Activated naive CD4-positive, alpha-beta T cell treated with anti-CD3 and anti-CD28 coated beads, Interleukin-2, amount 50 U/mL, for 16 hours (primary cell): ENCODE measurements at regions not wholly inside any gene's neighbourhood (a gene's known extent, or its start where the extent isn't known, plus 50 kb on each side); places are given as distances from the start of the nearest gene placed in this dataset.
"Not testable (repeated sequence)": the region's sequence is repeated elsewhere in the genome, so short reads cannot be mapped to it uniquely, and the experiment has no call there.

Experiments used
- DNase-seq: peaks from one replicate; pipeline ENCODE4 v3.0.0-alpha.2; 2020

GRCh38 chrX:73940893-73941470 lies 88.5 kb upstream of the XIST start:
- no peak for DNase-seq

DNA sequence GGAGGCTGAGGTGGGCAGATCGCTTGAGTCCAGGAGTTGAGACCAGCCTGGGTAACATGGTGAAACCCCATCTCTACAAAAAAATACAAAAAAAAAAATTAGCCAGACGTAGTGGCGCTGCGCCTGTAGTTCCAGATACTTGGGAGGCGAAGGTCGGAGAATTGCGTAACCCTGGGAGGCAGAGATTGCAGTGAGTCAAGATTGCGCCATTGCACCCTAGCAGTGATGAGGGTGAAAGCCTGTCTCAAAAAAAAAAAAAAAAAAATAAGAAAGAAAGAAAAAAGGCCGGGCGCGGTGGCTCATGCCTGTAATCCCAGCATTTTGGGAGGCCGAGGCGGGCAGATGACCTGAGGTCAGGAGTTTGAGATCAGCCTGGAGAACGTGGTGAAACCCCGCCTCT lies 85.3 kb upstream of the XIST start:
- not testable (repeated sequence) for DNase-seq

DNA sequence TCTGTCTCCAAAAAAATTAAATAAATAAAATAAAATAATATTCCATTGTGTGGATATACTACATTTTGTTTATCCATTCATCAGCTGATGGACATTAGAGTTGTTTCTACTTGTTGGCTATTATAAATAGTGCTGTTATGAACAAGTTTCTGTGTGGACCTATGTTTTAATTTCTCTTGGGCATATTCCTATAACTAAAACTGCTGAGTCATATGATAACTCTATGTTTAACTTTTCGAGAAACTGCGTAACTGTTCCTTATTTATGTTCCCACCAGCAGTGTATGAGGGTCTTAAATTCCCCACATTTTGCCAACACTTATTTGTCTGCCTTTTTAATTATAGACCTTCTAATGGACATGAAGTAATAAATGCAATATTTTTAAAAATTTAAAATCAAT lies 80.0 kb upstream of the XIST start:
- no peak for DNase-seq

- no peak for DNase-seq
Observed at GRCh38 chrX:73930300-73930699, 77.8 kb upstream of the XIST start.

GRCh38 chrX:73922856-73923455 lies 70.4 kb upstream of the XIST start:
- no peak for DNase-seq

DNA sequence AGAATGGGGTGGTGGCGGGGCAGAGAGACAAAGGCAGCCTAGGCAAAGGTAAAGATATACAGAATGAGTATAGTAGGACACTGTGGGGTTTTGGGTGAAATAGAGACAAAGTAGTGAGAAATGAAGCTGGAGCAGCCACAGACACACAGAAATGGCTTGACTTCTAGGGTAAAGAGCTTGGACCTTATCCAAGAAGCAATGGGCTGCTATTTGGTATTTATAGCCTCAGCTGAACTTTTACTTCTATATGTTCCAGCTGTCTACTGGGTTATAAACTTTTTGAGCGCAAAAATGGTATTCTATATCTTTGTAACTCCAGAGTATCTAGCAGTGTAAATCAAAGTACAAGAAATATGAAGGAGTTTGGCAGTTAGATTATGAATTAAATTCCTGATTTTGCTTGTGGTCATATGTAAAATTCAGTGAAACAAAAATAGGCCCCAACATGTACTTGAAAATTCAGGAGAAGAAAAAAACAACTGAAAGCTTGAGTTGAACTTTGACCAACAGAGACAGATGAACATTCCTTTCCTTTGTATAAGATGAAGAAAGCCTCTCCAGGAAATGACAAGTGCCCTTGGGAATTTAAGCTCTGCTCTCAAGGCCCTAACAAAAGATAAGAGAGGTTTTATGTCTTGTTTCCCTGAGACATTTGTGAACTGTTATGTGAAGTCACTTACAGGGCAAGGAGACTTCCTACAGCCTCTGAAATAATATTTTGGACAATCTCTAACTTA lies 64.6 kb upstream of the XIST start:
- DNase-seq = no peak

DNA sequence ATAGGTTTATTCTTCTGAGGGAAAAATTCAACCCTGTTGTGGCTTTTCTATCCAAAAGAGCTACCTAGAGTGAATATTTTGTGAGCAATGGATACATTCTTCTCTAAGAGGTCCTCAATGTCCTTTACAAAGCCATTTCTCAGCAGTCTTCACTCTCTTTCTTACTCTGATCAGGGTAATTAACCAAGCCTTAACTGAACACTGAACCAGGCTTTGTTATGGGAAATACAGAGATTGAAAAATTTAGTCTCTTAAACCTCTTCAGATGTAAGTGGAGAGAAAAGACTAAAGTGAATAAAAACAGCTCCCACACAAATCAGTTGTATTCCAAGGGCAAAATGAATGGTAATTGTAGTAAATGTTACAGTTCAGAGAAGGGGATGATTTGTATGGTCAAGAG lies 64.0 kb upstream of the XIST start:
- DNase-seq = no peak

DNA sequence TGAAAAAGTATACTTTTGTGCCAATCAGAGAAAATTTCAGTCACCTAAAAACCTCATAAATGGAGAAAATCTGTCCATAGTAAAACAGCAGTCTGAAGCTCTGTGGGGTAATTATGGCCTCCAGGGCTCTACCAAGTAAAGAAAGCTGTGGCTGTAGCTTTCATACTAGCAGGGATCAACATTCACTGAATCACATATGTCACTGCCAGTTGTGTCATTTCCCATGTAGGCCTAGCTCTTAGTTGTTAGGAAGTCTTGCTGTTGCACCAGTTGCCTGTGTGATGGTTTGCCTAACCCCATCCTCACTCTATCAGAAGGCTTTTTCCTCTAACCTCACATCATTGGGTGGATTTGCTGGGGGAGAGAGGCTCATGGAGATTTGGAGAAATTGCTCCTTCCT lies 62.3 kb upstream of the XIST start:
- not testable (repeated sequence) for DNase-seq

DNA sequence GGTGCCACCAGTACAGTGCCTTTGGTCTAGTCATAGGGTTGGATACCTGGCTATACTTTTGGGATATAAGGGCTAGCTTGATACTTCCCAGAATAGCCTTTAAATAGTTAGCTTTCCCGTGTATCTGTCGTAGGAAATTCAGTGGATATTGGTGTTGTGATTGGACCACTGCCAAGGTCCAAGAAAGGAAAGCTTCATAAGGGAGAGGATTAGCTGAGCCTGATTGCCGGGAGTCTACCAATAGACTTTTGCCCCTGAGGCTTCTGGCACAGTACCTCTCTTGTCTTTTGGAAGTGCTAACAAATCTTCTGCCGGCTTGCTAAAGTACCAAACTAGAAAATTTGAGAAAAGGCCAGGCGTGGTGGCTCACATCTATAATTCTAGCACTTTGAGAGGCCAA lies 61.1 kb upstream of the XIST start:
- DNase-seq = no peak

DNA sequence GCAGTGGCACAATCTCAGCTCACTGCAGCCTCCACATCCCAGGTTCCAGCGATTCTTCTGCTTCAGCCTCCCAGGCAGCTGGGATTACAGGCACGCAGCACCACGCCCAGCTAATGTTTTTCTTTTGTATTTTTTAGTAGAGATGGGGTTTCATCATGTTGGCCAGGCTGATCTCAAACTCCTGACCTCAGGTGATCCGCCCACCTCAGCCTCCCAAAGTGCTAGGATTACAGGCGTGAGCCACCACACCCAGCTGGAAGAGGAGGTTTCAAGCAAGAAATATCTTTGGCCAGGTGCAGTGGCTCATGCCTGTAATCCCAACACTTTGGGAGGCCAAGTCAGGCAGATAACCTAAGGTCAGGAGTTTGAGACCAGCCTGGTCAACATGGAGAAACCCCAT lies 59.4 kb upstream of the XIST start:
- not testable (repeated sequence) for DNase-seq

- not testable (repeated sequence) for DNase-seq
Observed at GRCh38 chrX:73905749-73906374, 53.3 kb upstream of the XIST start.

DNA sequence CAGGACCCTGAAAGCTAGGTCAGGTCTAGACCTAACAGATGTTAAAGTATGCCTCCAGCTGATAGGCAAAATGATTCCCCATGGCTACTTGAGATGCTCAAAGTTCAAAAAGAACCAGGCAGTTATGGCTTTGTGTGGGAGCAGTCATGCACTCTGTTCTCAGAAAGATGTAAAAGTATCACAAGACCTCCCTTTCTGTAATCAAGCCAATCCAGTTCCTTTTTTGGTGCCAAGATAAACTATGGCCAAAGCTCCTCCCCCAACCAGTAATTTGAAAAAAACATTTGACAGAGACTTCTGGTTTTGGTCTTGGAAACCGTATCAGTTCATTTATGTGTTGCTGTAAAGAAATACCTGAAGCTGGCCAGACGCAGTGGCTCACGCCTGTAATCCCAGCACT lies 51.4 kb upstream of the XIST start:
- no peak for DNase-seq
